Progenitor cell of endocrine pancreas (in vitro differentiated cells): ENCODE measurements at regions not wholly inside any gene's neighbourhood (a gene's known extent, or its start where the extent isn't known, plus 50 kb on each side); places are given as distances from the start of the nearest gene placed in this dataset.

Experiments
- DNase-seq: peaks from one replicate; pipeline ENCODE4 v3.0.0; 2021; ENCODE audit warnings: low spot score; ENCODE audit not compliant: unreplicated experiment
- H3K27ac Mint-ChIP-seq: 2 replicates; pipeline ENCODE4 v1.8.0; 2021; ENCODE audit warnings: mild to moderate bottlenecking, moderate library complexity, mixed read lengths
- H3K27me3 Mint-ChIP-seq: 2 replicates; pipeline ENCODE4 v1.8.0; 2021; ENCODE audit warnings: mixed read lengths
- H3K36me3 Mint-ChIP-seq: 2 replicates; pipeline ENCODE4 v1.8.0; 2022; ENCODE audit warnings: mixed read lengths; ENCODE audit not compliant: insufficient read depth
- H3K4me1 Mint-ChIP-seq: 2 replicates; pipeline ENCODE4 v1.8.0; 2021; ENCODE audit warnings: low read depth, mixed read lengths
- H3K4me3 Mint-ChIP-seq: 2 replicates; pipeline ENCODE4 v1.8.0; 2021; ENCODE audit warnings: low read depth, mild to moderate bottlenecking, moderate library complexity, mixed read lengths
- H3K9me3 Mint-ChIP-seq: 2 replicates; pipeline ENCODE4 v1.8.0; 2021; ENCODE audit warnings: low read depth, mixed read lengths
- CTCF ChIP-seq: fragments of 200-600 bp; sonication (generic); IDR thresholded peaks from one replicate; pipeline ENCODE4 v1.5.0; 2021; ENCODE audit warnings: antibody characterized with exemption, mild to moderate bottlenecking; ENCODE audit not compliant: unreplicated experiment

GRCh38 chr2:167858086-167858485, 389.3 kb downstream of the STK39 start:
- no peak for DNase-seq
- Mint-ChIP-seq H3K9me3 (no peaks in the 10 kb centered on the region), H3K27me3 (no peaks in the 10 kb centered on the region), H3K36me3 (peaks cover 6% of the 10 kb centered on the region), H3K27ac (no peak overlapping the region), H3K4me3 (no peak overlapping the region), H3K4me1 (peaks cover 22% of the 10 kb centered on the region)
- no peak for TF ChIP-seq CTCF

GRCh38 chr2:167857416-167857815, 390.0 kb downstream of the STK39 start:
- Mint-ChIP-seq H3K4me1 (peaks cover 23% of the 10 kb centered on the region), H3K27me3 (no peaks in the 10 kb centered on the region), H3K4me3 (no peak overlapping the region), H3K9me3 (no peaks in the 10 kb centered on the region), H3K36me3 (peaks cover 6% of the 10 kb centered on the region), H3K27ac (no peak overlapping the region)
- no peak for TF ChIP-seq CTCF
- DNase-seq = no peak

DNA sequence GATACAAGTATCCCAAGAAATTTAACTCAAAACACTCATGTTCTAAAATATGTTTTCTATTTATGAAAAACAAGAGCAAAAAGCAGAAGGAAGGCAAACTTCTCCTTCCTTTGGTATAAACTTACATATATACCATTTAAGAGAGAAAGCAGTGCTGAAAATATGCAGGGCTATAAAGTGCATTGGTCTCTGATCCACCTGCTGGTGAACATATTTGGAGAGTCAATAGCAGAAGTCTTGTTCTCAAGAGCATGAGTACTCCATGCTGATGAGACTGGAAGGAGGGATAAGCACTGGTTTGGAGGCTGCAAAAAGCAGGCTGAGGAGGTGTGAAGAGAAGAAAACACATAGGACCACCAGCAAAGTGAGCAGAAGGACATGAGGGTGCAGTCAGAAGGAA, 391.2 kb downstream of the STK39 start:
- H3K36me3 Mint-ChIP-seq = peaks cover 4% of the 10 kb centered on the region
- no peaks in the 10 kb centered on the region for H3K27me3 Mint-ChIP-seq
- no peak overlapping the region for H3K4me3 Mint-ChIP-seq
- no peak overlapping the region for H3K27ac Mint-ChIP-seq
- H3K4me1 Mint-ChIP-seq = peaks cover 25% of the 10 kb centered on the region
- DNase-seq = no peak
- TF ChIP-seq CTCF = no peak
- no peaks in the 10 kb centered on the region for H3K9me3 Mint-ChIP-seq

DNA sequence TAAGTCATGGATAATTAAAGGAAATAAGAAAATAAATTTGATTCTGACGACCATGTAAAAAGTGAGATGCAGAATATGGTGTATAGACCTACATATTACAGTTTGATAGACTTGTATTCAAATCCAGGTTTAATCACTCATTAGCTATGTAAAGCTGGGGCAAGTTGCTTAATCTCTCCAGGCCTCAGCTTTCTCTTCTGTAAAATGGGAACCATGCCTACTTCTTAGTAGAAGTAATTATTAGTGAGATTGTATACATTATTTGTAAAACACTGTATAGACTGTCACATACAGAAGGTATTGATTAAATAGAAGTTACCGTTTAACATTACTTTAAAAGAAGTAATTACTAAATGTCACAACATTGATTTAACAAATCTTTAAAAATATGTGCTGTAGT, 392.2 kb downstream of the STK39 start:
- H3K27me3 Mint-ChIP-seq = no peaks in the 10 kb centered on the region
- H3K9me3 Mint-ChIP-seq = no peaks in the 10 kb centered on the region
- no peak overlapping the region for H3K27ac Mint-ChIP-seq
- no peak for DNase-seq
- no peak for TF ChIP-seq CTCF
- no peak overlapping the region for H3K4me3 Mint-ChIP-seq
- peaks cover 22% of the 10 kb centered on the region for H3K4me1 Mint-ChIP-seq
- peaks cover 4% of the 10 kb centered on the region for H3K36me3 Mint-ChIP-seq

DNA sequence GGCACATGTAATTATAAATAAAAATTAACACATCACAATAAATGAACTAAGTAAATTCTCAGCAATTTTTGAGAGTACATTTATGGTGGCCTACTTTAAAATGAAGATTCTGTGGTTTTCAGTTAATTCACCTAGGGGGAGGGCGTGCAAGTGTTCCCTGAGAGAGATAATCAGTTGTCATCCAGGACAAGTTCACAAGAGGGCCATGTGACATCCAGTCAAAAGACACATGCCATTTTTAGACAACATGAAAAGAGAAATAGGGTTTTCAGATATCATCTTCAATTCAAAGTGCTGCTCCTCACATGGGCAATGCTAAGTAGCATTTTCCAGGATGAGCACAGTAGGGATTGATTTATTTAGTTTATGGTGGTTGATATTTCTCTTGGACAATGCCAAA, 393.7 kb downstream of the STK39 start:
- Mint-ChIP-seq H3K27ac (no peak overlapping the region), H3K9me3 (peaks cover 11% of the 10 kb centered on the region), H3K36me3 (peaks cover 13% of the 10 kb centered on the region), H3K4me3 (no peak overlapping the region), H3K4me1 (peaks cover 20% of the 10 kb centered on the region), H3K27me3 (no peaks in the 10 kb centered on the region)
- DNase-seq = no peak
- TF ChIP-seq CTCF = no peak
